Calu3 (cell line): ENCODE measurements at regions not wholly inside any gene's neighbourhood (a gene's known extent, or its start where the extent isn't known, plus 50 kb on each side); places are given as distances from the start of the nearest gene placed in this dataset.

ENCODE experiments used
- BruUV-seq: library from RNA; stranded (reverse); fragments of 400-500 nt; replicated peaks from 2 replicates; lab custom pipeline; 2021; lab: Mats Ljungman, UMichigan
- CTCF ChIA-PET: fragments of 300-600 bp; sonication (Branson Sonifier 250); formaldehyde crosslinking; loops from one replicate; lab custom pipeline; 2022; ENCODE audit warnings: antibody characterized with exemption; lab: Charles Lee
- DNase-seq: peaks from one replicate; pipeline ENCODE4 v3.0.0; 2022
- H3K27ac Mint-ChIP-seq: one replicate; pipeline ENCODE4 v1.8.0; 2022; ENCODE audit warnings: mixed read lengths; ENCODE audit not compliant: unreplicated experiment
- H3K27me3 Mint-ChIP-seq: one replicate; pipeline ENCODE4 v1.8.0; 2022; ENCODE audit warnings: mixed read lengths; ENCODE audit not compliant: unreplicated experiment
- H3K36me3 Mint-ChIP-seq: one replicate; pipeline ENCODE4 v1.8.0; 2022; ENCODE audit warnings: mild to moderate bottlenecking, moderate library complexity, mixed read lengths; ENCODE audit not compliant: insufficient read depth, unreplicated experiment
- H3K4me1 Mint-ChIP-seq: one replicate; pipeline ENCODE4 v1.8.0; 2022; ENCODE audit warnings: mild to moderate bottlenecking, low read depth, mixed read lengths; ENCODE audit not compliant: unreplicated experiment
- H3K4me3 Mint-ChIP-seq: one replicate; pipeline ENCODE4 v1.8.0; 2022; ENCODE audit warnings: mild to moderate bottlenecking, low read depth, moderate library complexity, mixed read lengths; ENCODE audit not compliant: unreplicated experiment
- H3K9me3 Mint-ChIP-seq: one replicate; pipeline ENCODE4 v1.8.0; 2022; ENCODE audit warnings: low read depth, mixed read lengths; ENCODE audit not compliant: unreplicated experiment
- CTCF ChIP-seq: fragments of 200-600 bp; IDR thresholded peaks from one replicate; pipeline ENCODE4 v1.8.0; 2022; ENCODE audit warnings: antibody characterized with exemption; ENCODE audit not compliant: unreplicated experiment
- intact Hi-C: fragments of 100-400 bp; cut with micrococcal nuclease; formaldehyde crosslinking; loops from one replicate; pipeline ENCODE4 v1.10.0; 2022; ENCODE audit not compliant: unreplicated experiment

GRCh38 chr13:75934889-75935288, 298.8 kb downstream of the LMO7 start:
- BruUV-seq: no TSS peak
- Mint-ChIP-seq H3K36me3 (no peaks in the 10 kb centered on the region), H3K27ac (no peak overlapping the region), H3K4me1 (peaks cover 6% of the 10 kb centered on the region), H3K27me3 (no peaks in the 10 kb centered on the region), H3K9me3 (no peaks in the 10 kb centered on the region), H3K4me3 (no peak overlapping the region)
- no peak for TF ChIP-seq CTCF
- intact Hi-C loops: no loop called here
- CTCF ChIA-PET: no interaction called here
- DNase-seq: no peak

DNA sequence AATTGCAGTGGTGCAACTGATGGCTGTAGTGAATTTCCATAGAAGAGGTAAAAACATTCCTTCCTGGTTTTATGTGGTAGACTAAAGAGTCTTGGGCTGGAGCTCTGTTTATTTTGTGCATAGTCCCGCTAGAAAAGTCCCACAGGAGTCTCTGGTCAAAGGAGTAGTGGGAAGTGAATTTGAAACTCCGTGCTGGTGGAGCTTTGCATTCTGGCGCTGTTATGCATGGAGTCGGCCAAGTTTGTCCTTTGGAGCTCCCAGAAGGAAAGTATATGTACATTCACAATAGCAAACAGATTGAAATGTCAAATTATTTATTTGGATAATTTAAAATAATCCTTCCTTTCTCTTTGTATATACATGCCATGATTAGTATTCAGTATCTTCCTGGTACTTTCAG, 296.5 kb downstream of the LMO7 start:
- H3K36me3 Mint-ChIP-seq: no peaks in the 10 kb centered on the region
- H3K4me1 Mint-ChIP-seq: no peaks in the 10 kb centered on the region
- H3K4me3 Mint-ChIP-seq: no peak overlapping the region
- H3K9me3 Mint-ChIP-seq: no peaks in the 10 kb centered on the region
- intact Hi-C loops: no loop called here
- H3K27me3 Mint-ChIP-seq: no peaks in the 10 kb centered on the region
- no peak for TF ChIP-seq CTCF
- CTCF ChIA-PET: no interaction called here
- H3K27ac Mint-ChIP-seq: no peak overlapping the region
- DNase-seq: no peak
- BruUV-seq: no TSS peak

- Mint-ChIP-seq H3K27ac (no peak overlapping the region), H3K4me3 (no peak overlapping the region), H3K9me3 (no peaks in the 10 kb centered on the region), H3K36me3 (no peaks in the 10 kb centered on the region), H3K4me1 (no peaks in the 10 kb centered on the region), H3K27me3 (no peaks in the 10 kb centered on the region)
- CTCF ChIA-PET: no interaction called here
- TF ChIP-seq CTCF: no peak
- DNase-seq: no peak
- BruUV-seq: no TSS peak
- intact Hi-C loops: no loop called here
These were observed 295.0 kb downstream of the LMO7 start for GRCh38 chr13:75931116-75931515.

DNA sequence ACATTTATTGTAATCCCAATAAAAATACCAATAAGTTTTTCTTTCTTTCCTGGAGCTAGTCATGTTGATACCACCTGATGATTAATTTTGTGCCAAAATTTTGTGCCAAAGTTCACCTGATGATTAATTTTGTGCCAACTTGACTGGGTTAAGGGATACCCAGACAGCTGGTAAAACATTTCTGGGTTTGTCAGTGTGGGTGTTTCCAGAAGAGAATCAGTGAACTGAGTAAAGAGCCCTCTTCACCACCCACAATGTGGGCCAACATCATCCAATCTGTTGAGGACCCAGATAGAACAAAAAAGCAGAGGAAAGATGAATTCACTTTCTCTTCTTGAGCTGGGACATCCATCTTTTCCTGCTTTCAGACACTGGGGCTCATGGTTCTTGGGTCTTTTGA, 292.9 kb downstream of the LMO7 start:
- no peak for DNase-seq
- Mint-ChIP-seq H3K36me3 (no peaks in the 10 kb centered on the region), H3K9me3 (no peaks in the 10 kb centered on the region), H3K27ac (no peak overlapping the region), H3K4me1 (no peaks in the 10 kb centered on the region), H3K27me3 (no peaks in the 10 kb centered on the region), H3K4me3 (no peak overlapping the region)
- no peak for TF ChIP-seq CTCF
- intact Hi-C loops: no loop called here
- BruUV-seq: no TSS peak
- CTCF ChIA-PET: no interaction called here
